ENCODE measurements at regions not wholly inside any gene's neighbourhood (a gene's known extent, or its start where the extent isn't known, plus 50 kb on each side); places are given as distances from the start of the nearest gene placed in this dataset.
A peak's percentile ranks its signal among the peaks of the same experiment; 100 is the strongest.

- H3K9me3 ChIP-seq = no peaks in the 10 kb centered on the region
- TF ChIP-seq Cebpa-rat (IDR thresholded peaks at IDR 0.05) = no peak
Measured at GRCh38 chr16:73326770-73327470, 279.0 kb upstream of the ZFHX3 start.

GRCh38 chr16:73326221-73326620 lies 278.3 kb upstream of the ZFHX3 start:
- H3K4me1 ChIP-seq = peaks cover 20% of the 10 kb centered on the region; the same call in 1 of the 2 replicates
- no peaks in the 10 kb centered on the region for H3K9me3 ChIP-seq
- no peak overlapping the region for H3K27ac ChIP-seq
- no peak overlapping the region for H3K4me2 ChIP-seq
- no peaks in the 10 kb centered on the region for H3K27me3 ChIP-seq
- H3K36me3 ChIP-seq = no peaks in the 10 kb centered on the region
- no peaks in the 10 kb centered on the region for H4K20me1 ChIP-seq
- no peak overlapping the region for H3K9ac ChIP-seq
- H3K4me3 ChIP-seq = no peak overlapping the region
- no peak for TF ChIP-seq Cebpa-rat (IDR thresholded peaks at IDR 0.05)

More at GRCh38 chr16:73326770-73327470, 279.0 kb upstream of the ZFHX3 start:
- Histone ChIP-seq H3K27me3 (no peaks in the 10 kb centered on the region), H3K4me3 (no peak overlapping the region), H3K4me1 (peaks cover 14% of the 10 kb centered on the region; the same call in 1 of the 2 replicates), H3K4me2 (0 out of 2 replicates have a peak overlapping the region, but pooled peaks have one; percentile 8), H3K36me3 (no peaks in the 10 kb centered on the region), H4K20me1 (no peaks in the 10 kb centered on the region), H3K9ac (no peak overlapping the region), H3K27ac (no peak overlapping the region)

- no peak for TF ChIP-seq Cebpa-rat (IDR thresholded peaks at IDR 0.05)
- peaks cover 14% of the 10 kb centered on the region; the same call in 1 of the 2 replicates for H3K4me1 ChIP-seq
- no peak overlapping the region for H3K27ac ChIP-seq
- H3K9me3 ChIP-seq = no peaks in the 10 kb centered on the region
- no peak overlapping the region for H3K9ac ChIP-seq
- no peaks in the 10 kb centered on the region for H3K36me3 ChIP-seq
- no peak overlapping the region for H3K4me2 ChIP-seq
- no peaks in the 10 kb centered on the region for H4K20me1 ChIP-seq
- H3K27me3 ChIP-seq = no peaks in the 10 kb centered on the region
- no peak overlapping the region for H3K4me3 ChIP-seq
Measured at GRCh38 chr16:73323880-73324279, 276.0 kb upstream of the ZFHX3 start.

- Histone ChIP-seq H3K9me3 (no peaks in the 10 kb centered on the region), H4K20me1 (no peaks in the 10 kb centered on the region), H3K27ac (no peak overlapping the region), H3K36me3 (no peaks in the 10 kb centered on the region), H3K27me3 (no peaks in the 10 kb centered on the region), H3K4me2 (no peak overlapping the region), H3K9ac (no peak overlapping the region), H3K4me3 (no peak overlapping the region), H3K4me1 (peaks cover 14% of the 10 kb centered on the region; the same call in 1 of the 2 replicates)
- no peak for TF ChIP-seq Cebpa-rat (IDR thresholded peaks at IDR 0.05)
Measured at GRCh38 chr16:73322856-73323255, 274.9 kb upstream of the ZFHX3 start.

GRCh38 chr16:73321853-73322252 lies 273.9 kb upstream of the ZFHX3 start:
- no peaks in the 10 kb centered on the region for H3K36me3 ChIP-seq
- H4K20me1 ChIP-seq = no peaks in the 10 kb centered on the region
- H3K4me2 ChIP-seq = 0 out of 2 replicates have a peak overlapping the region, but pooled peaks have one; percentile 2
- H3K27me3 ChIP-seq = no peaks in the 10 kb centered on the region
- H3K4me3 ChIP-seq = no peak overlapping the region
- no peak overlapping the region for H3K9ac ChIP-seq
- peaks cover 8% of the 10 kb centered on the region; the same call in 1 of the 2 replicates for H3K4me1 ChIP-seq
- no peak for TF ChIP-seq Cebpa-rat (IDR thresholded peaks at IDR 0.05)
- no peaks in the 10 kb centered on the region for H3K9me3 ChIP-seq
- no peak overlapping the region for H3K27ac ChIP-seq

- no peaks in the 10 kb centered on the region for H3K27me3 ChIP-seq
- H3K36me3 ChIP-seq = no peaks in the 10 kb centered on the region
- H3K9me3 ChIP-seq = no peaks in the 10 kb centered on the region
- H3K27ac ChIP-seq = no peak overlapping the region
- no peak overlapping the region for H3K9ac ChIP-seq
- no peaks in the 10 kb centered on the region for H4K20me1 ChIP-seq
- H3K4me3 ChIP-seq = no peak overlapping the region
- H3K4me1 ChIP-seq = peaks cover 28% of the 10 kb centered on the region
- H3K4me2 ChIP-seq = no peak overlapping the region
- TF ChIP-seq Cebpa-rat (IDR thresholded peaks at IDR 0.05) = no peak
Measured at GRCh38 chr16:73319737-73320136, 271.8 kb upstream of the ZFHX3 start.

GRCh38 chr16:73319261-73319660 lies 271.3 kb upstream of the ZFHX3 start:
- Histone ChIP-seq H3K4me1 (peaks cover 29% of the 10 kb centered on the region), H3K4me3 (no peak overlapping the region), H3K27me3 (no peaks in the 10 kb centered on the region), H3K36me3 (no peaks in the 10 kb centered on the region), H3K4me2 (no peak overlapping the region), H3K9ac (no peak overlapping the region), H4K20me1 (no peaks in the 10 kb centered on the region), H3K9me3 (peaks cover 3% of the 10 kb centered on the region; the same call in 1 of the 2 replicates), H3K27ac (no peak overlapping the region)
- no peak for TF ChIP-seq Cebpa-rat (IDR thresholded peaks at IDR 0.05)

GRCh38 chr16:73317321-73317857 lies 269.5 kb upstream of the ZFHX3 start:
- Histone ChIP-seq H3K27me3 (no peaks in the 10 kb centered on the region), H3K4me1 (peaks cover 29% of the 10 kb centered on the region), H3K9ac (no peak overlapping the region), H3K4me3 (no peak overlapping the region), H4K20me1 (no peaks in the 10 kb centered on the region), H3K4me2 (no peak overlapping the region), H3K27ac (no peak overlapping the region), H3K36me3 (no peaks in the 10 kb centered on the region), H3K9me3 (peaks cover 11% of the 10 kb centered on the region)
- TF ChIP-seq Cebpa-rat (IDR thresholded peaks at IDR 0.05) = no peak

- H3K36me3 ChIP-seq = no peaks in the 10 kb centered on the region
- TF ChIP-seq Cebpa-rat (IDR thresholded peaks at IDR 0.05) = no peak
- H3K9ac ChIP-seq = no peak overlapping the region
- H3K4me3 ChIP-seq = no peak overlapping the region
- H3K9me3 ChIP-seq = peaks cover 11% of the 10 kb centered on the region
- peak overlapping the region; percentile 73 for H3K4me2 ChIP-seq
- H3K27me3 ChIP-seq = no peaks in the 10 kb centered on the region
- peaks cover 27% of the 10 kb centered on the region for H3K4me1 ChIP-seq
- H4K20me1 ChIP-seq = no peaks in the 10 kb centered on the region
- H3K27ac ChIP-seq = peak overlapping the region; percentile 41; the same call in 1 of the 2 replicates
Measured at GRCh38 chr16:73315645-73316044, 267.7 kb upstream of the ZFHX3 start.

GRCh38 chr16:73313950-73314349 lies 266.0 kb upstream of the ZFHX3 start:
- no peaks in the 10 kb centered on the region for H3K36me3 ChIP-seq
- H3K9me3 ChIP-seq = peaks cover 16% of the 10 kb centered on the region
- H3K27ac ChIP-seq = no peak overlapping the region
- no peak for TF ChIP-seq Cebpa-rat (IDR thresholded peaks at IDR 0.05)
- no peak overlapping the region for H3K4me3 ChIP-seq
- H3K4me2 ChIP-seq = no peak overlapping the region
- no peaks in the 10 kb centered on the region for H3K27me3 ChIP-seq
- peaks cover 27% of the 10 kb centered on the region for H3K4me1 ChIP-seq
- no peaks in the 10 kb centered on the region for H4K20me1 ChIP-seq
- no peak overlapping the region for H3K9ac ChIP-seq

All from BLaER1 (cell line).